HepG2 (cell line): ENCODE measurements at regions not wholly inside any gene's neighbourhood (a gene's known extent, or its start where the extent isn't known, plus 50 kb on each side); places are given as distances from the start of the nearest gene placed in this dataset.

Experiments
- ARNT2 ChIP-seq: sonication (generic); formaldehyde crosslinking; IDR thresholded peaks from 2 replicates; pipeline ENCODE4 v1.8.0; 2022; ENCODE audit warnings: mild to moderate bottlenecking, low read depth, missing genetic modification reagents, moderate library complexity
- CBFB ChIP-seq: sonication (generic); formaldehyde crosslinking; IDR thresholded peaks from 2 replicates; pipeline ENCODE4 v1.4.0; 2020; ENCODE audit warnings: missing genetic modification reagents
- CBX2 ChIP-seq, 2 experiments: fragments of 200-600 bp in 1 of 2; sonication (generic); formaldehyde crosslinking in 1 of 2; IDR thresholded peaks; 2 replicates each; pipeline versions ENCODE4 v1.7.0 to v1.8.1; 2018 to 2022; ENCODE audit warnings: low read depth in 2 of 2, low read length in 1 of 2, mild to moderate bottlenecking in 1 of 2, missing genetic modification reagents in 1 of 2
- GABPB1 ChIP-seq: IDR thresholded peaks from 2 replicates; pipeline ENCODE4 v1.6.1; 2016; ENCODE audit warnings: mild to moderate bottlenecking, missing genetic modification reagents, moderate library complexity, missing compliant biosample characterization
- GFI1 ChIP-seq: sonication (generic); formaldehyde crosslinking; IDR thresholded peaks from 2 replicates; pipeline ENCODE4 v1.5.0; 2020; ENCODE audit warnings: missing genetic modification reagents, mild to moderate bottlenecking, borderline replicate concordance
- HIC2 ChIP-seq: sonication (generic); formaldehyde crosslinking; IDR thresholded peaks from 2 replicates; pipeline ENCODE4 v1.9.0; 2022; ENCODE audit warnings: low read depth, missing genetic modification reagents
- KLF15 ChIP-seq: sonication (generic); formaldehyde crosslinking; IDR thresholded peaks from 2 replicates; pipeline ENCODE4 v1.8.1; 2023; ENCODE audit warnings: borderline replicate concordance, mild to moderate bottlenecking, inconsistent platforms, missing genetic modification reagents, mixed read lengths
- KMT2B ChIP-seq: IDR thresholded peaks from 2 replicates; pipeline ENCODE4 v1.6.1; 2016; ENCODE audit warnings: missing genetic modification reagents, missing compliant biosample characterization
- PHF5A ChIP-seq: IDR thresholded peaks from one replicate; pipeline ENCODE4 v1.6.1; 2018; ENCODE audit warnings: low read depth, missing genetic modification reagents; ENCODE audit not compliant: unreplicated experiment
- RCOR2 ChIP-seq: IDR thresholded peaks from 2 replicates; pipeline ENCODE4 v1.6.1; 2016; ENCODE audit warnings: missing biosample characterization, missing genetic modification reagents
- SMAD1 ChIP-seq: sonication (generic); formaldehyde crosslinking; IDR thresholded peaks from 2 replicates; pipeline ENCODE4 v1.4.0; 2020; ENCODE audit warnings: missing genetic modification reagents, low read depth, mild to moderate bottlenecking, borderline replicate concordance
- SRSF1 ChIP-seq: fragments of 200-400 bp; formaldehyde crosslinking; optimal IDR thresholded peaks from 2 replicates; pipeline ENCODE3; 2017; ENCODE audit warnings: mild to moderate bottlenecking, low read depth, low read length, moderate library complexity
- TCF7 ChIP-seq: sonication (generic); IDR thresholded peaks from 2 replicates; pipeline ENCODE4 v1.6.1; 2016; ENCODE audit warnings: antibody characterized with exemption, low read depth
- THYN1 ChIP-seq: sonication (generic); formaldehyde crosslinking; IDR thresholded peaks from 2 replicates; pipeline ENCODE4 v1.8.1; 2023; ENCODE audit warnings: low read depth, mild to moderate bottlenecking, moderate library complexity, missing genetic modification reagents, borderline replicate concordance
- ZFP37 ChIP-seq: sonication (generic); formaldehyde crosslinking; IDR thresholded peaks from 2 replicates; pipeline ENCODE4 v1.4.0; 2020; ENCODE audit warnings: missing genetic modification reagents, borderline replicate concordance
- ZFX ChIP-seq: sonication (generic); formaldehyde crosslinking; IDR thresholded peaks from 2 replicates; pipeline ENCODE4 v1.4.0; 2020; ENCODE audit warnings: mild to moderate bottlenecking, low read depth, missing genetic modification reagents, moderate library complexity
- ZNF350 ChIP-seq: sonication (generic); formaldehyde crosslinking; IDR thresholded peaks from 2 replicates; pipeline ENCODE4 v1.4.0; 2020; ENCODE audit warnings: mild to moderate bottlenecking, low read depth, missing genetic modification reagents, borderline replicate concordance
- ZNF362 ChIP-seq: sonication (generic); formaldehyde crosslinking; IDR thresholded peaks from 2 replicates; pipeline ENCODE4 v1.4.0; 2020; ENCODE audit warnings: missing genetic modification reagents, mild to moderate bottlenecking, borderline replicate concordance
- ZNF382 ChIP-seq: sonication (generic); formaldehyde crosslinking; IDR thresholded peaks from 2 replicates; pipeline ENCODE4 v1.5.0; 2020; ENCODE audit warnings: missing genetic modification reagents, mild to moderate bottlenecking, borderline replicate concordance
- ZNF496 ChIP-seq: sonication (generic); formaldehyde crosslinking; IDR thresholded peaks from 2 replicates; pipeline ENCODE4 v1.8.1; 2023; ENCODE audit warnings: mild to moderate bottlenecking, moderate library complexity, missing genetic modification reagents; ENCODE audit not compliant: insufficient replicate concordance
- ZNF557 ChIP-seq: sonication (generic); formaldehyde crosslinking; IDR thresholded peaks from 2 replicates; pipeline ENCODE4 v1.4.0; 2020; ENCODE audit warnings: missing genetic modification reagents
- TF ChIP-seq, protein P1 (sequence below): sonication (generic); formaldehyde crosslinking; IDR thresholded peaks from 2 replicates; pipeline ENCODE4 v1.4.0; 2020; ENCODE audit warnings: missing genetic modification reagents
- TF ChIP-seq, protein P2 (sequence below): sonication (generic); formaldehyde crosslinking; IDR thresholded peaks from 2 replicates; pipeline ENCODE4 v1.4.0; 2020; ENCODE audit warnings: mild to moderate bottlenecking, missing genetic modification reagents
- TF ChIP-seq, protein P3 (sequence below): sonication (generic); formaldehyde crosslinking; IDR thresholded peaks from 2 replicates; pipeline ENCODE4 v1.8.1; 2022; ENCODE audit warnings: mild to moderate bottlenecking, missing genetic modification reagents

- no peak for TF ChIP-seq THYN1
- no peak for TF ChIP-seq PHF5A (CRISPR knock-in tag)
- TF ChIP-seq ZFP37 (CRISPR knock-in tag): no peak
- no peak for TF ChIP-seq CBFB (CRISPR knock-in tag)
- TF ChIP-seq RCOR2 (CRISPR knock-in tag): no peak
- no peak for TF ChIP-seq ZNF557 (CRISPR knock-in tag)
- no peak for TF ChIP-seq CBX2 (IDR thresholded peaks at IDR 0.05; ENCODE audit: low read depth, low read length)
- TF ChIP-seq CBX2 (CRISPR knock-in tag; IDR thresholded peaks at IDR 0.05; ENCODE audit: low read depth): no peak
- TF ChIP-seq ZFX: no peak
- no peak for TF ChIP-seq SMAD1
- no peak for TF ChIP-seq SRSF1
- TF ChIP-seq, protein P1, sequence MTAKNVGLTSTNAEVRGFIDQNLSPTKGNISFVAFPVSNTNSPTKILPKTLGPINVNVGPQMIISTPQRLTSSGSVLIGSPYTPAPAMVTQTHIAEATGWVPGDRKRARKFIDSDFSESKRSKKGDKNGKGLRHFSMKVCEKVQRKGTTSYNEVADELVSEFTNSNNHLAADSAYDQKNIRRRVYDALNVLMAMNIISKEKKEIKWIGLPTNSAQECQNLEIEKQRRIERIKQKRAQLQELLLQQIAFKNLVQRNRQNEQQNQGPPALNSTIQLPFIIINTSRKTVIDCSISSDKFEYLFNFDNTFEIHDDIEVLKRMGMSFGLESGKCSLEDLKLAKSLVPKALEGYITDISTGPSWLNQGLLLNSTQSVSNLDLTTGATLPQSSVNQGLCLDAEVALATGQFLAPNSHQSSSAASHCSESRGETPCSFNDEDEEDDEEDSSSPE (CRISPR knock-in tag): no peak
- TF ChIP-seq KLF15 (CRISPR knock-in tag): no peak
- no peak for TF ChIP-seq HIC2 (CRISPR knock-in tag)
- peak; percentile 54 for TF ChIP-seq TCF7
- peak; percentile 71; the same call in 1 of the 2 replicates for TF ChIP-seq GFI1 (CRISPR knock-in tag)
- TF ChIP-seq GABPB1 (CRISPR knock-in tag): no peak
- TF ChIP-seq KMT2B (CRISPR knock-in tag): no peak
- no peak for TF ChIP-seq ARNT2 (CRISPR knock-in tag)
- TF ChIP-seq ZNF350 (CRISPR knock-in tag): no peak
- TF ChIP-seq, protein P2, sequence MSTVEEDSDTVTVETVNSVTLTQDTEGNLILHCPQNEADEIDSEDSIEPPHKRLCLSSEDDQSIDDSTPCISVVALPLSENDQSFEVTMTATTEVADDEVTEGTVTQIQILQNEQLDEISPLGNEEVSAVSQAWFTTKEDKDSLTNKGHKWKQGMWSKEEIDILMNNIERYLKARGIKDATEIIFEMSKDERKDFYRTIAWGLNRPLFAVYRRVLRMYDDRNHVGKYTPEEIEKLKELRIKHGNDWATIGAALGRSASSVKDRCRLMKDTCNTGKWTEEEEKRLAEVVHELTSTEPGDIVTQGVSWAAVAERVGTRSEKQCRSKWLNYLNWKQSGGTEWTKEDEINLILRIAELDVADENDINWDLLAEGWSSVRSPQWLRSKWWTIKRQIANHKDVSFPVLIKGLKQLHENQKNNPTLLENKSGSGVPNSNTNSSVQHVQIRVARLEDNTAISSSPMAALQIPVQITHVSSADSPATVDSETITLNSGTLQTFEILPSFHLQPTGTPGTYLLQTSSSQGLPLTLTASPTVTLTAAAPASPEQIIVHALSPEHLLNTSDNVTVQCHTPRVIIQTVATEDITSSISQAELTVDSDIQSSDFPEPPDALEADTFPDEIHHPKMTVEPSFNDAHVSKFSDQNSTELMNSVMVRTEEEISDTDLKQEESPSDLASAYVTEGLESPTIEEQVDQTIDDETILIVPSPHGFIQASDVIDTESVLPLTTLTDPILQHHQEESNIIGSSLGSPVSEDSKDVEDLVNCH (CRISPR knock-in tag): no peak
- TF ChIP-seq ZNF382 (CRISPR knock-in tag): no peak
- TF ChIP-seq, protein P3, sequence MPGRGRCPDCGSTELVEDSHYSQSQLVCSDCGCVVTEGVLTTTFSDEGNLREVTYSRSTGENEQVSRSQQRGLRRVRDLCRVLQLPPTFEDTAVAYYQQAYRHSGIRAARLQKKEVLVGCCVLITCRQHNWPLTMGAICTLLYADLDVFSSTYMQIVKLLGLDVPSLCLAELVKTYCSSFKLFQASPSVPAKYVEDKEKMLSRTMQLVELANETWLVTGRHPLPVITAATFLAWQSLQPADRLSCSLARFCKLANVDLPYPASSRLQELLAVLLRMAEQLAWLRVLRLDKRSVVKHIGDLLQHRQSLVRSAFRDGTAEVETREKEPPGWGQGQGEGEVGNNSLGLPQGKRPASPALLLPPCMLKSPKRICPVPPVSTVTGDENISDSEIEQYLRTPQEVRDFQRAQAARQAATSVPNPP: no peak
- TF ChIP-seq ZNF496 (CRISPR knock-in tag): no peak
- TF ChIP-seq ZNF362 (CRISPR knock-in tag): no peak
Observed at GRCh38 chr6:140912686-140913085, 1220.0 kb upstream of the GJE1 start (continued).
